GM18870 (cell line): ENCODE measurements at regions not wholly inside any gene's neighbourhood (a gene's known extent, or its start where the extent isn't known, plus 50 kb on each side); places are given as distances from the start of the nearest gene placed in this dataset.
"Not testable (repeated sequence)": the region's sequence is repeated elsewhere in the genome, so short reads cannot be mapped to it uniquely, and the experiment has no call there.

Source experiments
- ATAC-seq: cut with Tn5 transposase; IDR thresholded peaks from one replicate; pipeline ENCODE4 v1.9.1; 2021; ENCODE audit warnings: moderate library complexity; ENCODE audit not compliant: unreplicated experiment

DNA sequence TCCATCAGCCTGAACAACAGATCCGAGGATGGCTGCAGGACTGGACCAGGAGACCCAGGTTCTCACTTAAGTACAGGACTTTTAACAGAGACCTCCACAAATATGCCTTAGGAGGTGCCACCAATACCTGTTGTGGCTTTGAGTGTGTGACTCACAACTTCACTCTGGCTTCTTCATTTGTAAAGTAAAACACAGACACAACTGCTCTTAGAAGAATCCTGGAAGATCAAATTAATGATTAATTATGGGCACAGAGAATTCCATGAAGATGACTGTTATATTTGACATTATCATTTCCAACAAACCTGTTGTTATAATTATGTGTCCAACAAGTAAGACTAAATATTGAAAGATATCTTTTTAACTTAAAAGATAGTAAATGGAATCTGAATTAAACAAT is 481.4 kb upstream of the KLHL29 start:
- no peak for ATAC-seq

DNA sequence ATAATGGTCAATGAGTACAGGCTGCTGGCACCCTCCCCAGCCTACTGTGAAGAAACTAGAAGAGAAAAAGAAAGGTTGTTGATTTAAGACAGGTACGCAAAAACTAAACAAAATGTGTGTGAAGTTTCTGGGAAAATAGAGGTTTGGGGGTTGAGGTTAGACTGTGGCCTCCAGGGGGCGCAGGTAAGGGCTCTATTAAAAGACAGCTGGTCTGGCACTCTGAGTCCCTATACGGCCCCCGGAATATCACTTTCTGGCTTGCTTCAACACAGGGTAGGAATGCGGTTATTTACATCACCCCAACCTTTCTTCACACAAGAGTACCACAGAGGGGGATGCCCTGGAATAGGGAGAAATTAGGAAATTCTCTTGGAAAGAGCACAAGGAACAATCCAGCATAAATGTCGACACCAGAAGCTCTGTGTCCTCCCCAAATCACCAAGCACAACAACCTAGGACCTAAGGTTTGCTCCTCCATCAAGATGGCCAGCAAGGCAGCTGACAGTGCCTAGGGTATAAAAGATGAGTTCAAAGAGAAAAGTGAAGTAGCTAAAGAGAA is 480.8 kb upstream of the KLHL29 start:
- no peak for ATAC-seq

DNA sequence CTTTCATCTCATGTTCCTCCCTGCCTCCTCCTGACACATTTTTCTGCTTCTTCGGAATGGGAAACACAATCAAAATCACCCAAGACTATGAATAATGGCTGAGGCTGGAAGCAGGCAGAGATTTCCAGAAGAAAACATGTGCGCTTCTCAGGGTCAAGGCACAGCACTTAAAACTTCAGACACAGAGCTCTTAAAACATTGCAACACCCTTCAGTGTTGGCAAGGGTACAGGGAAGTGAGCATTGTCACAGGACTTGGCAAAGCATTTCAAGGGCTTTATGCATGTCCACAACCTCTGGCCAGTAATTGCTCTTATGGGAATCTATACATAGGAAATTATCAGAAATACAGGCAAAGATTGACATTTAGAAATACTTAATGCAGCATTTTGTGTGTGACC is 477.6 kb upstream of the KLHL29 start:
- no peak for ATAC-seq

DNA sequence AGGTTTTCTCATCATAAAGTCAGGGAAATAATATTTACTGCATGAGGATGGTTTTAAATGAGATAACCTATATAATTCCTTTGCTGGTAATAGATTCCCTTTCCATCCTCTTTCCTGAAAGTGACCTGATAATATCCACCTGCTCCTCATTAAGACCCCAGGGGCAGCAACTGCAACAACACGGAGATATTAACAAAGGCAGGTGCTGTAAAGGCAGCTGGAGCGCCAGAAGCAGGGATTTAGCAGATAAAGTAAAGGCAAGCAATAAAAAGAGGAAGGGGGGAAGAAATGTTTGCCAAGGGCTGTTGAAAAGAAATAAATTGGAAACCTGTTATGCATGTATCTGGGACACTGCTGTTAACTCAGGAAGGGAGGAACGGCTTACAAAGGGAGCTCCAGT is 472.6 kb upstream of the KLHL29 start:
- ATAC-seq = no peak

DNA sequence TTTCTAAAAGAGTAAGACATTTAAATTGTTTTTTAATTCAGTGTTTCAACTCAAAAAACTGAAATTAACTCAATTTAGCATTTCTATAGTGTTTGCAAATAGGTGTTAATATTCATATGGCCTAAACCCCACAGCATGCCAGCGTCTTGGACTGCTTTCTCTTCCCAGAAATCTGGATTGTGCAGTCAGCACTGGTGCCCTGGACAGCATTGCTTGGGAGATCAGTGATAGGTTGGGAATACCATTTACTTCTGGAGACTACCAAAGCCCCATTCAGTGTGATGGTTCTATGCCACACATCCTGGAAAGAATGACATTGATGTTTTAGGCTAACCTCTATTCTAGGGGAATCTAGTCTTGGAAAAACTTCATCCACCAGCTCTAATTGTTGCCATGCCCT is 455.0 kb upstream of the KLHL29 start:
- no peak for ATAC-seq

DNA sequence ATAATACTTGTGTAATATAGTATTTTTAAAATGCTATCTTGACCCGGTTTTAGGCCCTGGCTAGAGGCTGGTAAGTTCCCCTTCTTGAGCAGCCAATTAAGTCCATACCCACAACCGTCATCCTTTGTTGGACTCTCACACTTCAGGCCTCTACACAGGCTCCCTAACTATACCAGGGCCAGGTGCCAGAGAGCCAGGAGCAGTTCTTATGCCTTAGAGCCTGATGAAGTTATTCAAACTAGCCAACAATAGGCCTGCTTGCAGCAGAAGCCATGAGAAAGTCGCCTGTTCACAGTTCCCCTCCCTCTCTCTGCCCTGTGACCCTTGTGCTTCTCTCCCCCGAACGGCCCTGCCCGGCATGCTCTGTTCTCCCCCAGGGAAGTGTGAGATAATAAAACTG is 454.2 kb upstream of the KLHL29 start:
- ATAC-seq = no peak

DNA sequence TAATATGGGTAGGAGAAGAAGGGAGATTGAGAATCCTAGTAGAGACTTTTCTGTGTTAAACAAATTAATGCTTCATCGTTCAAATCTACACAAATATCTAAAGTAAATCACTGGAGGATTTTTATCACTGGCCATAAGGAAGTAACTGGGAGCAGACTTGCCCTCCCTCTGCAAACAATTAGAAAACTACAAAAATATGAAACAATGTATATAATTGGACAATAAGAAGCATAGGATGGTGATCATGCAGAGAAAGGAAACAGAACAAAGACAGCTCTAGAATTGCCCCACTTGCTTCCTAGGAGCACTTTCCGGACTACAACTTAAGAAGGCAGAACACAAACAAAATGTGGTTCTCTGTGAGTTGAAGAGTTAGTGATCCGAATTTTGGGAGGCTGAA is 452.7 kb upstream of the KLHL29 start:
- no peak for ATAC-seq

DNA sequence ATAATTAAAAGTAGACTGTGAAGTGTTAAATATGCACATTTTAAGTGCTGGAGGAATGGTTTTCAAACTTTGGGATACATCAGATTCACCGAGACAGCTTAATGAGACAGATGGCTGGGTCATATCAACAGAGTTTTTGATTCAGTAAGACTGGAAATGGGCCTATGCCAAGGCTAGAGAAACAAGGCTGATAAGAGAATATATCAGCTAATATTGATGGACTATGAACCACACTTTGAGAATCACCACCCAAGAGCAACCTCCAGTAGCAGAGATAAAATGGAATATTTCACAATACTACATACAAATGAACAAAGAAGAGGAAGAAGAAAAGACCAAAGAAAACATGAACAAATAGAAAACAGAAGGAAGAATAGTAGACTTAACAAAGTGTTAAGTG is 450.2 kb upstream of the KLHL29 start:
- no peak for ATAC-seq

DNA sequence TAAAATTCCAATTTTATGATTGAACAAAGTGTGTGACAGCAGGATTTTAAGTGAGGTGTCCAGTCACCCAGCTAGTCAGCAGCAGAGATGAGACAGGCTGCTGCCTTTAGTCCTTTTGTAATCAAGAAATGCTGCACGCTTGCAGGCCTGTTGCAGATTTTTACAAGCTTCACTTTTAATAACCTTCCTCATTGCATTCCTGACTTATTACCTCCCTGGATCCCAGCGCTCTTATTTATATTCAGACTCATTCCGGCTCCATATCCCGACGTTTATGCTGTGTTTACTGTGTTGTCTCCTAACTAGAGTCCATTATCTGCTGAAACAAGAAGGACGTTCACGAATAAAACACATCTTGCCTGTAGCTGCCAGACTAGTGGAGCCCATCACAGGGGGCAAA is 442.5 kb upstream of the KLHL29 start:
- no peak for ATAC-seq

DNA sequence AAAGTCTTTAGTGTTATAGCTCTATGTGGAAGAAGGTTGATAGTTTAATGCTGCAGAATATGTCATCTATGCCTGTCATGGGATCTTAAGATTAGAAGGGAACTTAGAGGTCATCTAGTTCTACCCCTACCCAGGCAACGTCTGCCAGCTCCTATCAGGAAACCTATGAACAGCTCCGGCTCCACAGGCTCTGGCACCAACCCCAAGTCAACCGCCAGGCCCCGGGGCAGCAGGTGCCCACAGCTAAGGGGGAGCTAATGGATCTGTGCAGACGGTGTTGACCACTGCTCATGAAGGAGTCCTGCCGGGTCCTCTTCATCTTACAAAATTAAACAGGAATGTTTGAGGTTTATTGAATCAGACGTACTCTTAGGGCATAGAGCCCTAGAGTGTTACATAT is 440.8 kb upstream of the KLHL29 start:
- no peak for ATAC-seq

DNA sequence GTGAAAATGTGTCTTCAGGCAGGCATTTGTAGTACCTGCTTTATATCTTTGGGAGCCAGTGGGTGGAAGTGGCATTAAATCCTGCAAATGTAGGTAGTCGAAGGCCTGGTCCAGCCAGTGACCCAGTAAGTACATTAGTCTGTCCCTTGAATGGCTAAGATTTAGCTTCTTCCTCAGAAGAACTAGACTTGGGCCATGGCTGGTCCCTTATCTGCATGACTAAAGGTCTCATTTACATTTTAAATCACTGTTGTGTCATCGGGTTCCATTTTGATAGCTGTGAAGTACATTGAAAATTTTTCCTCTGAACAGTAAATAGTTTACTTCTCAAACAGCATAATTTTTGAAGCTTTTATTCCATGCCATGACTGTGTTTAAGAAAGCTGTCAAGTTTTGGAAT is 438.4 kb upstream of the KLHL29 start:
- ATAC-seq = no peak

DNA sequence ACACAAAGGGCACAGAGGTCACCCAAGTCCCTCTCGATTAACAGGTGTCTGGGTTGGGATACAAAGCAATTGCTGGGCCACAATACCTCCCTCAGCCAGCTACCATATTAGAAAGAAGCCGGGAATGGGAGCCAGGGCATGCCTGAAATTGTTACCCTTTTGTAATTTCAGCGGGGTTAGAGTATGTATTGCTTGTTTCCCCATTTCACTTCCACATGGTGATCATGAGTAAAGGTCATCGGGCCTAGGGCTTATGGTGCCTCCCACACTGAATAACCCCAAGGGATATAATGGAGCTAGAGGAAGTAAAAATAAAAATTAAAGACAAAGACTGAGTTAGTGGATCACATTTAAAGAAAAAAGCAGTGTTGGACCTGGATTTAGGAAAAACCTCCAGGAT is 437.2 kb upstream of the KLHL29 start:
- no peak for ATAC-seq

DNA sequence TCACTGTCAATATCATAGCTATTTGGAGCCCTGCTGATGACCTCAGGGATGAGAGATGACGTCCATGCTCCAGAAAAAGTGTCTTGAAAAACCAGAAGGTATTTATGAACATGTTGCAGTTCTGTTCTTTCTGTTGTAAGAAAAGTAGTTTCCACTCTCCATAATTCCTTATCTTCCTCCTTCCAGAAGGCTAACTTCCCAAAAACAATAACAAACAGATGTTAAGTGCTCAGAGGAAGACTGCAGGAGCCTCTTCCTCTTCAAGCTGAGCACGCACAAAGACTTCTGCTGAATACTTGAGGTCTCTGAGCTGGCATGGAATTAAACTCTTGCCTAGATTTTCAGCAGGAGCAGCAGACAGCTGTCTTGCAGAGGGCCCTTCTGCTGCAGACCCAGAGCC is 434.5 kb upstream of the KLHL29 start:
- ATAC-seq = no peak

DNA sequence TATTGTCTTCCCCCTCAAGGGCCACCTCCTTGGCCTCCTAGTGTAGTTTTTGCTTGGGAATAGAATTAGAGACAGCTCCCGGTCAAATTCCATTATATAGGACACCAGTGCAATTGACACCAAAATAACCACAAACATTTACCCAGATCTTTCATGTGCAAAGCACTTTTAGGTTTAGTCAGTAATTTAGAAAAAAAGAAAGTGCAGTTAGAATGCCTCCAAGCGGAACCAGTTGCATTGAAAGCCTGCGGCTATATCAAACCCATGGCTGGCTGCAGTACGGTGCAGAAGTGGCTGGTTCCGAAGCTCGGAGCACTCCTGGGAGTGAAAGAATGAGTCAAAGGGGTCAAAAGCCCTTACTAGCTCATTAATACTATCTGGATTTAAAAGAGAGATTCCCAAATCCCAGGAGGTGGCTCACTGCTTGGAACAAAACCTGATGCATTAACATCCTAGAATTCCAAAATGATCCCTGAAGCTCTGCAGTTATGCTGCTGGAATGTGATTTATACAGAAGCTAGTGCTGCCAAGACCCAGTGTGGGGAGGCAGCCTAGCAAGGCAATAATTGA is 432.2 kb upstream of the KLHL29 start:
- no peak for ATAC-seq

DNA sequence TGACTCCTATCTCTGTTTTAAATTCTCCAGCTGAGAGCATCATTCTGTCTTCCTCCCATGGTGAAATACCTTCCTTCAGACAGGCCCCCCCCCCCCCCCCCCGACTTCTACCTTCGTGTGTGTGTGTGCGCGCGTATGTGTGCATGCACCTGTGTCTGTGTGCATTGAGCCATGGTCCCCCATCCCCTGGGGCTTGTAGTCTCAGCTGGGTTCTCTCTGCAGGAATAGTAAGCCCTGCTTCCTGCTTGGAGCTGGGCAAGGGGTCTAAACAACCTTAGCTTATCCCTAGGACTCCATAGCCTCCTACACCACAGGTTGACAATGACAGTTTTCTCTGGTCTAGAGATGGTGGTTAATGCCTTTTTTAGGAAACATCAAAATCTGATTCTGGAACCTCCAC is 427.5 kb upstream of the KLHL29 start:
- ATAC-seq = no peak

DNA sequence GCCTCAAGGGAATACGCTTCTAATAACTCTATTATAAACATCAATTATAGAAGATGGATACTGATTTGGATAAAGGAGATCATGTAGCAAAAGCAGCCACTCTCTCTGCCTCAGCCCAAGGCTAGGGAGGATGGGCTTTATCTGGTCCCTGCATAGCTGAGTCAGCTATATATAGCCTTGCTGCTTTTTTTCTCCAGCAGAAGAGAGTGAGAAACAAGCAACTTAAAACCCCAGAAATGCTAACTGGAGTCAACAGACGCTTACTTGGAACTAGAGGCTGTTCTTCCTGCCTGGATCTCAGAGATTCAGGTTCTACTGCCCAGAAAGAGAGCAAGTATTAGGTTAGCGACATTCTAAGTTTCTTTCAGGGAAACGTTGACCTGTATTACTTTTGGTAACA is 426.7 kb upstream of the KLHL29 start:
- ATAC-seq = no peak

DNA sequence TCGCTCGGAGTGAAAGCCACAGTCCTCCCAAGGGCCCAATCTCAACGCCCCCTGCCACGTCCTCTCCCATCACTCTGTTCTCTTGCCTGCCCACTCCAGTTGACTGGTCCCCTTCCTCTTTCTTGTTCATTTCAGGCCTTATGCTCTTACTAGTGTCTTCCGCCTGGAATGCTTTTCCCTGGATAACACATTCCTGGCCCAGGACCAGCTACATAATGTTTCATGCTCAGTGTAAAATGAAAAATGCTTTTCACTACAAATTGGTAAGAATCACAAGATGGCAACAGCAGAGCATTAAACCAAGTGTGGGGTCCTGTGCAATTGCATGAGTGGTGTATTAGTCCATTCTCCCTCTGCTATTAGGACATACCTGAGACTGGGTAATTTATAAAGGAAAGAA is 417.2 kb upstream of the KLHL29 start:
- no peak for ATAC-seq

DNA sequence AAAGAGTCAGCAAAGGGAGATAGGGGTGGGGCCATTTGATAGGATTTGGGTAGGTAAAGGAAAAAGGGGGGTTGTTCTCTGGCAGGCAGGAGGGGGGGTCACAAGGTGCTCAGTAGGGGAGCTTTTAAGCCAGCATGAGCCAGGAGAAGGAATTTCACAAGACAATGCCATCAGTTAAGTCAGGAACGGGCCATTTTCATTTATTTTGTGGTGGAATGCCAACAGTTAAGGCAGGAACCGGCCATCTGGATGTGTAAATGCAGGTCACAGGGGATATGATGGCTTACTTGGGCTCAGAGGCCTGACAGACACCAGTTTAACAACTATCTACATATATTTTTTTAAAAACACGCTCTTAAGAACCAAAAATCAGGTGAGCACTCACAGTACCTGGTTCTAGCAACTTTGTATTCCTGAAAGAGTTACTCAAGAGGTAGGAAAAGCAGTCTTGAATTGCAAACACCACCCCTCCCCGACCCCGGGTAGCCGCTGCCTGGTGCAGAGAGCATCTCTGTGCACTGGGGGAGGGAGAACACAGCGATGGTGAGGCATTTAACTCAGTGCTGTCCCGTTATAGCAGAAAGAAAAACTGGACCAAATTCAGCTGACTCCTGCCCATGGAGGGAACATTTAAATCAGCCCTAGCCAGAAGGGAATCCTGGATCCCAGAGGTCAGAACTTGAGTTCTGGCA is 414.5 kb upstream of the KLHL29 start:
- no peak for ATAC-seq

DNA sequence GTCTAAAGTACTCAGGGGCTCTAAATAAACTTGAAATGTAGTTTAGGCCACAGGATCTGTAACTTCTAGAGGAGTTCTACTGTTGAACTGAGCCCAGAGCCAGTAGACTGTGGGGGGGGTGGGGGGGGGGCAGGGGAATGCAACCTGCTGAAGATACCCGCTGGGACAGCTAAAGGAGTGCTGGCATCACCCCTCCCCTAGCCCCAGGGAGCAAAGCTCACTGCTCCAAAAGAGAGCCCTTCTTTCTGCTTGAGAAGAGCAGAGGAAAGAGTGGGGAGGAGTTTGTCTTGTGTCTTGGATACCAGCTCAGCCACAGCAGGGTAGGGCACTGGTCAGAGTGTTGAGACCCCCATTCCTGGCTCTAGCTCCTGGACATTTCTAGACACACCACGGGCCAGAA is 414.0 kb upstream of the KLHL29 start:
- ATAC-seq = no peak

DNA sequence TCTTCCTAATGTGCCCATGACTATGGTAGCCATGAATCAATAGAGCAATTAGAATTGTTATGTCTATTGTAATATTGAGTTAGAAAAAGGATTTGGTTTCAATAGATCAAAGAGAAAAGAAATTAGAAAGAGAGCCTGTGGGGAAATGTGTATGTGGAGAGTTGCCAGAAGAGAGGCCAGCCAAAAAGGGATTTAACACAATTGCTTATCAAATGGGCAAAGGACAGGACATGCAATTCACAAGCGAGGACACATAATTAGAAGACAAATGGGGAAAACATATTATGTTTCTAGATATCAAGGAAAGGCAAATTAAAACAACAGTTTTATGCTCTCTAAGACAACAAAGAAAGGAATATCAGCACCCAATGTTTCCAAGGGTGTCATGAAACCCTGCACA is 403.2 kb upstream of the KLHL29 start:
- ATAC-seq = no peak

DNA sequence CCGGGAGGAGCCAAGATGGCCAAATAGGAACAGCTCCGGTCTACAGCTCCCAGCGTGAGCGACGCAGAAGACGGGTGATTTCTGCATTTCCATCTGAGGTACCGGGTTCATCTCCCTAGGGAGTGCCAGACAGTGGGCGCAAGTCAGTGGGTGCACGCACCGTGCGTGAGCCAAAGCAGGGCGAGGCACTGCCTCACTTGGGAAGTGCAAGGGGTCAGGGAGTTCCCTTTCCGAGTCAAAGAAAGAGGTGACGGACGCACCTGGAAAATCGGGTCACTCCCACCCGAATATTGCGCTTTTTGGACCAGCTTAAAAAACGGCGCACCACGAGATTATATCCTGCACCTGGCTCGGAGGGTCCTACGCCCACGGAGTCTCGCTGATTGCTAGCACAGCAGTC is 400.8 kb upstream of the KLHL29 start:
- ATAC-seq = not testable (repeated sequence)

DNA sequence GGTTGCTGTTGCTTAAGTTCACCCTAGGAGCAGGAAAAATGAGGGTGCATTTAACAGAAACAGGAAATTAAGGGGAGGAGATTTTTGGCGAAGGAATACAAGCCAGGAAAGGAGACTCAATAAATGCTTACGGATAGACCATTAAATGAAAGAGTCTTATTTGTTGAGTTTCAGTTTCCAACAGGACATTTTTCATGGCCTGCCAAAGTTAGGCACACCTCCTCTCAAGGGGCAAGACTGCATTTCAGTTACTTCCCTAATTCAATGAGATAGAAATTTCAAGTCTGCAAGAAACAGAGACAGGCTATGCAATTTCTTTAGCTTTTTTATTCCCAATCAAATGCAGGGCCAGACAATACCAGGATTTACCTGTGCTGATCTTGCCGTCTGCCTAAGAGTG is 394.7 kb upstream of the KLHL29 start:
- no peak for ATAC-seq

DNA sequence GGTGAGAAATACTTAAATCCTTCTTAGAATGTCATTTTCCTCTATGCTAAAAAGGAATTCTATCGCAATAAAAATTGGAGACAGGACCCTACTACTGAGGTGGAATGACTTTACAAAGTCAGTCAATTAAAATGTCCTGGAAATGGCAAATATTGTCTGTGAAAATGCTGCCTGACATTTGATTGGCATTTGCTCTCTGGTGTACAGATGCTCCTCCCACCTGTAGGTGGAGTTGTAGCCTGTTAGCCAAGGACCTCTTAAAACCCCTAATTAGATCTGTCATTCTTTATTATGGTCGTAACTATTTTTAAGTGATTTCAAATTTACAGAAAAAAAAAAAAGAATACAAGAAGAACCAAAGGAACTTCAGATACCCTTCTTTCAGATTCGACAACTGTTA is 393.1 kb upstream of the KLHL29 start:
- no peak for ATAC-seq
